ENCODE measurements at regions not wholly inside any gene's neighbourhood (a gene's known extent, or its start where the extent isn't known, plus 50 kb on each side); places are given as distances from the start of the nearest gene placed in this dataset.

DNA sequence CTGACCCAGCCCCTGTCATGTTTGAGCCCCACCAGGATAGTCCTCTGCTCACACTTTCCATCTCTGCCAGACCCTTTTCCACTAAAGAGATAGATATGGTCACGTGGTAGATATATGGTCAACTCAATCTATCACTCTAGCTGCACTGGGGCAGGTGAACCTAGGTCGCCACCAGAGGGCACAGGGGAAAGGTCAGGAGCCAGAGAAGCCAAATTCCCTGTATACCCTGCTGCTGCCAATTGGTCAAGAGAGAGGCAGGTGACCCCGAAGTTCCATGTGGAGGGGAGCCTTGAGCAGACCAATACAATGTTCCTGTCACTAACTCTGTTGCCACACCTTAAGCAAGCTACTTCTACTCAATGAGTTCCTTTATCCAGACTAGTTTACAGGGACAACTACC, 101.1 kb upstream of the GALNT18 start:
- TF ChIP-seq, protein P1, sequence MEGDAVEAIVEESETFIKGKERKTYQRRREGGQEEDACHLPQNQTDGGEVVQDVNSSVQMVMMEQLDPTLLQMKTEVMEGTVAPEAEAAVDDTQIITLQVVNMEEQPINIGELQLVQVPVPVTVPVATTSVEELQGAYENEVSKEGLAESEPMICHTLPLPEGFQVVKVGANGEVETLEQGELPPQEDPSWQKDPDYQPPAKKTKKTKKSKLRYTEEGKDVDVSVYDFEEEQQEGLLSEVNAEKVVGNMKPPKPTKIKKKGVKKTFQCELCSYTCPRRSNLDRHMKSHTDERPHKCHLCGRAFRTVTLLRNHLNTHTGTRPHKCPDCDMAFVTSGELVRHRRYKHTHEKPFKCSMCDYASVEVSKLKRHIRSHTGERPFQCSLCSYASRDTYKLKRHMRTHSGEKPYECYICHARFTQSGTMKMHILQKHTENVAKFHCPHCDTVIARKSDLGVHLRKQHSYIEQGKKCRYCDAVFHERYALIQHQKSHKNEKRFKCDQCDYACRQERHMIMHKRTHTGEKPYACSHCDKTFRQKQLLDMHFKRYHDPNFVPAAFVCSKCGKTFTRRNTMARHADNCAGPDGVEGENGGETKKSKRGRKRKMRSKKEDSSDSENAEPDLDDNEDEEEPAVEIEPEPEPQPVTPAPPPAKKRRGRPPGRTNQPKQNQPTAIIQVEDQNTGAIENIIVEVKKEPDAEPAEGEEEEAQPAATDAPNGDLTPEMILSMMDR (IDR thresholded peaks at IDR 0.05), result no peak
- TF ChIP-seq POLR2A (IDR thresholded peaks at IDR 0.05) (no peak), POLR2AphosphoS5 (IDR thresholded peaks at IDR 0.05) (no peak)

All from breast epithelium (tissue), 3 donors.